ENCODE measurements at regions not wholly inside any gene's neighbourhood (a gene's known extent, or its start where the extent isn't known, plus 50 kb on each side); places are given as distances from the start of the nearest gene placed in this dataset.

DNA sequence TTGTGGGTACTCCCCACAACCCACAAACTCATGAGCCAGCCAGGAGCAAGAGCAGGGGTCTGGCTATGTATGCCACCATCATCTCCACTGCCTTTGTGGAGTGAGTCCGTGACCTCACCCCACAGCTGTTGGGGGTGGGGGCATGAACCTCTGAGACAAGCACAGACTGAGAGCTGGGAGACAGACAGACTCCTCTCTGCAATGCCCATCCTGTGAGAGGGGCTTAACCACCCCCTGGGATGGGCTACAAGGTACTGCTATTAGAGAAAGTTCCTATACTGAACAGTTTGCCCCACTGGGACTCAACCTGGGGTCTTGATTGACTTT is 84.5 kb downstream of the PITPNM2 start:
- TF ChIP-seq EZH2 (IDR thresholded peaks at IDR 0.05; ENCODE audit: insufficient read depth, poor library complexity, severe bottlenecking) (no peak), EZH2phosphoT487 (IDR thresholded peaks at IDR 0.05; ENCODE audit: insufficient read depth, low read depth) (no peak)

Data from GM23248 (cell line).